ENCODE measurements at regions not wholly inside any gene's neighbourhood (a gene's known extent, or its start where the extent isn't known, plus 50 kb on each side); places are given as distances from the start of the nearest gene placed in this dataset.

- TF ChIP-seq CTCF (IDR thresholded peaks at IDR 0.05; ENCODE audit: extremely low read depth, low read depth, low read length) = no peak
Observed at GRCh38 chr3:168524129-168524528, 428.4 kb upstream of the GOLIM4 start.

GRCh38 chr3:168517249-168518071 is 421.7 kb upstream of the GOLIM4 start:
- no peaks in the 10 kb centered on the region for H3K27me3 ChIP-seq (ENCODE audit: insufficient read depth, low read length)
- H3K4me1 ChIP-seq (ENCODE audit: insufficient read depth, low read length) = no peaks in the 10 kb centered on the region
- H3K79me2 ChIP-seq (ENCODE audit: insufficient read depth, low read length) = no peaks in the 10 kb centered on the region
- no peaks in the 10 kb centered on the region for H4K20me1 ChIP-seq (ENCODE audit: insufficient read depth, low read length)
- no peak overlapping the region for H3K4me2 ChIP-seq (ENCODE audit: insufficient read depth, low read length)
- no peaks in the 10 kb centered on the region for H3K9me3 ChIP-seq (ENCODE audit: low read depth, low read length)
- TF ChIP-seq CTCF (IDR thresholded peaks at IDR 0.05; ENCODE audit: extremely low read depth, low read depth, low read length) = no peak
- no peaks in the 10 kb centered on the region for H3K36me3 ChIP-seq (ENCODE audit: insufficient read depth, low read length)
- no peak overlapping the region for H3K4me3 ChIP-seq (ENCODE audit: insufficient read depth, low read length)
- no peak overlapping the region for H3K27ac ChIP-seq (ENCODE audit: low read depth, low read length)
- DNase-seq (ENCODE audit: insufficient read length, low spot score, missing footprints) = no peak
- H2AFZ ChIP-seq (ENCODE audit: low read length) = no peak overlapping the region

More at GRCh38 chr3:168524129-168524528, 428.4 kb upstream of the GOLIM4 start:
- Histone ChIP-seq H3K4me2 (ENCODE audit: insufficient read depth, low read length) (no peak overlapping the region), H3K4me1 (ENCODE audit: insufficient read depth, low read length) (no peaks in the 10 kb centered on the region), H3K9me3 (ENCODE audit: low read depth, low read length) (no peaks in the 10 kb centered on the region), H3K4me3 (ENCODE audit: insufficient read depth, low read length) (no peak overlapping the region), H4K20me1 (ENCODE audit: insufficient read depth, low read length) (no peaks in the 10 kb centered on the region), H3K27me3 (ENCODE audit: insufficient read depth, low read length) (no peaks in the 10 kb centered on the region), H3K27ac (ENCODE audit: low read depth, low read length) (no peak overlapping the region), H2AFZ (ENCODE audit: low read length) (no peak overlapping the region), H3K36me3 (ENCODE audit: insufficient read depth, low read length) (no peaks in the 10 kb centered on the region), H3K79me2 (ENCODE audit: insufficient read depth, low read length) (no peaks in the 10 kb centered on the region)
- no peak for DNase-seq (ENCODE audit: insufficient read length, low spot score, missing footprints)

- no peak overlapping the region for H3K27ac ChIP-seq (ENCODE audit: low read depth, low read length)
- no peak overlapping the region for H3K4me3 ChIP-seq (ENCODE audit: insufficient read depth, low read length)
- no peak for TF ChIP-seq CTCF (IDR thresholded peaks at IDR 0.05; ENCODE audit: extremely low read depth, low read depth, low read length)
- H3K4me1 ChIP-seq (ENCODE audit: insufficient read depth, low read length) = no peaks in the 10 kb centered on the region
- no peaks in the 10 kb centered on the region for H3K27me3 ChIP-seq (ENCODE audit: insufficient read depth, low read length)
- H2AFZ ChIP-seq (ENCODE audit: low read length) = no peak overlapping the region
- no peaks in the 10 kb centered on the region for H3K9me3 ChIP-seq (ENCODE audit: low read depth, low read length)
- H4K20me1 ChIP-seq (ENCODE audit: insufficient read depth, low read length) = no peaks in the 10 kb centered on the region
- no peaks in the 10 kb centered on the region for H3K79me2 ChIP-seq (ENCODE audit: insufficient read depth, low read length)
- no peaks in the 10 kb centered on the region for H3K36me3 ChIP-seq (ENCODE audit: insufficient read depth, low read length)
- no peak overlapping the region for H3K4me2 ChIP-seq (ENCODE audit: insufficient read depth, low read length)
- DNase-seq (ENCODE audit: insufficient read length, low spot score, missing footprints) = no peak
Observed at GRCh38 chr3:168514252-168514651, 418.5 kb upstream of the GOLIM4 start.

GRCh38 chr3:168512802-168513201 is 417.1 kb upstream of the GOLIM4 start:
- H3K36me3 ChIP-seq (ENCODE audit: insufficient read depth, low read length) = no peaks in the 10 kb centered on the region
- H3K4me1 ChIP-seq (ENCODE audit: insufficient read depth, low read length) = no peaks in the 10 kb centered on the region
- no peaks in the 10 kb centered on the region for H3K79me2 ChIP-seq (ENCODE audit: insufficient read depth, low read length)
- H3K27ac ChIP-seq (ENCODE audit: low read depth, low read length) = no peak overlapping the region
- no peak overlapping the region for H3K4me2 ChIP-seq (ENCODE audit: insufficient read depth, low read length)
- no peaks in the 10 kb centered on the region for H3K9me3 ChIP-seq (ENCODE audit: low read depth, low read length)
- TF ChIP-seq CTCF (IDR thresholded peaks at IDR 0.05; ENCODE audit: extremely low read depth, low read depth, low read length) = no peak
- DNase-seq (ENCODE audit: insufficient read length, low spot score, missing footprints) = no peak
- no peak overlapping the region for H3K4me3 ChIP-seq (ENCODE audit: insufficient read depth, low read length)
- H2AFZ ChIP-seq (ENCODE audit: low read length) = no peak overlapping the region
- no peaks in the 10 kb centered on the region for H4K20me1 ChIP-seq (ENCODE audit: insufficient read depth, low read length)
- no peaks in the 10 kb centered on the region for H3K27me3 ChIP-seq (ENCODE audit: insufficient read depth, low read length)
